ENCODE measurements at regions not wholly inside any gene's neighbourhood (a gene's known extent, or its start where the extent isn't known, plus 50 kb on each side); places are given as distances from the start of the nearest gene placed in this dataset.

DNA sequence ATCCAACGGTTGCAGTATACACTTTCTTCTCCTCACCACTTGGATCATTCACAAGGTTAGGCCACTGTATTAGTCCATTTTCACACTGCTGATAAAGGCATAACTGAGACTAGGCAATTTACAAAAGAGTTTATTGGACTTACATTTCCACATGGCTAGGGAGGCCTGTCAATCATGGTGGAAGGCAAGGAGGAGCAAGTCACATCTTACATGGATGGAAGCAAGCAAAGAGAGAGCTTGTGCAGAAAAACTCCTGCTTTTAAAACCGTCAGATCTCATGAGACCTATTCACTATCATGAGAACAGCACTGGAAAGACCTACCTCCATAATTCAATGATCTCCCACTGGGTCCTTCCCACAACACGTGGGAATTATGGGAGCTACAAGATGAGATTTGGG is 81.8 kb upstream of the DAP start:
- no peak for DNase-seq

DNA sequence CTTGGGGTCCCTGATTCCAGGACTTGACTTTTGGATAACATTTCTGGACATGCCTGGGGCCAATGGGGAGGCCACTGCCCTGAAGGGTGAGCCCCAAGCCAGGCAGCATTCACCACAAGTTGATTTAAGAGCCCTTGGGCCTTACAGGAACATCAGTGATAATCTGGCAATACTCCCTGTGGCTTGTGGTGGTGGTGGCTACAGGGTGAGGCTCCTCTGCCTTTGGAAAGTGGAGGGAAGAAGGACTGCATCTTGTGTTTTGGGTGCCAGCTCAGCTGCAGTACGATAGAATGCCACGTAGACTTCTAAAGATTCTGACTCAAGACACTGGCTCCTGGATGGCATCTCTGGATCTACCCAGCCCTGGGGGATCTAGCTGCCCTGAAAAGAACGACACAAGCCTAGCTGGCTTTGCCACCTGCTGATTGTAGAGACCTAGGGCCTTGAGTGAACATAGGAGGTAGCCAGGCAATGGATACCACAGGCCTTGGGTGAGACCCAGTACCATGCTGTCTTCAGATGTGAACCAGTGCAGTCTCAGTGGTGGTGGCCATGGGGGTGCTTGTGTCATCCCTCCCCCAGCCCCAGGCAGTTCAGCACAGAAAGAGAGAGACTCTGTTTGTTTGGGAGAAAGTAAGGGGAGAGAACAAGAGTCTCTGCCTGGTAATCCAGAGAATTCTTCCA is 79.0 kb upstream of the DAP start:
- no peak for DNase-seq

DNA sequence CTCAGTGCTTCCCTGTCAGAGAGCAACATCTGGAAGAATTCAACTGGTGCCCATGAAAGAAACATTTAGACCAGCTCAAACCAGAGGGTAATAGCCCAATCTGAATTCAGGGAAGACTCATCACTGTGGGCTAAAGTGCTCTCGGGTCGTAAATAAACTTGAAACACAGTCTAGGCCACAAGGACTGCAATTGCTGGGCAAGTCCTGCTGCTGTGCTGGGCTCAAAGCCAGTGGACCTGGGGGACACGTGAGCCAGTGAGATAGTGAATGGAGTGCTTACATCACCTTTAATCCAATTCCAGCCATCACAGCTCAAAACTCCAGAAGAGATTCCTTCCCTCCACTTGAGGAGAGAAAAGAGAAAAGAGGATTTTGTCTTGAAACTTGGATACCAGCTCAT is 78.1 kb upstream of the DAP start:
- no peak for DNase-seq

DNA sequence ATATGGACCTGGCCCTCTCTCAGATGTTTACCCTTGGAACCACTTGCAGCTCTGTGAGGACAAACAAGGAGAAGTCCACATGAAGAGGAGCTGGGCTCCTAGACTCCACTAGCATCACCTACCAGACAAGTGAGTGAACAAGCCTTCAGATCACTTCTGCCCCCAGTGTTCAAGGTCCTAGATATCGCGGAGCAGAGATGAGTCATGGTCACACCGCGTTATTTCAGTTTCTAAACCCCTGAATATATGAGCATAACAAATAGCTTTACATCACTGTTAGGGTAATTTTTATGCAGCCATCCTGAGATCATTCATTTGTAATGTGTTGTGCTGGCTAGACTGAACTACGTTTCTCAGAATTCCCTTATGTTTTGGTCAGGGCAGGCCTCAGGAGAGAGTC is 77.0 kb upstream of the DAP start:
- DNase-seq: no peak

DNA sequence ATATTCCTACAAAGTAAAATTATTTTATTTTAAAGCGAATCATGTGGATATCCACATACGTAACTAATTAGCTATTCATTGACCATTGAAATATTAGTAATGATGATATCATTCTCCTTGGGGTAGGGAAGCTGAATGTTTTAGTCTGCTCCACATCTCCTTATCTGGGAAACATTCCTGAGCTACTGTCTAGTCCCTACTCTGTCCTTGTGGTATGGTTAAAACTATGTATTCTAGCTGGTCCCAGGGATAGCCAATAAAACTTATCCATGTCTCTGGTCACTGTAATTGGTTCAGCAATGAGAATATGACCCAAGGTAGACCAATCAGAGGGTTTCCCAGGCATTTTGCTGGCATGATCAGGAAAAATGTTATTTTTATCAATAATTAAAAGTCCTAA is 76.0 kb upstream of the DAP start:
- DNase-seq: no peak

DNA sequence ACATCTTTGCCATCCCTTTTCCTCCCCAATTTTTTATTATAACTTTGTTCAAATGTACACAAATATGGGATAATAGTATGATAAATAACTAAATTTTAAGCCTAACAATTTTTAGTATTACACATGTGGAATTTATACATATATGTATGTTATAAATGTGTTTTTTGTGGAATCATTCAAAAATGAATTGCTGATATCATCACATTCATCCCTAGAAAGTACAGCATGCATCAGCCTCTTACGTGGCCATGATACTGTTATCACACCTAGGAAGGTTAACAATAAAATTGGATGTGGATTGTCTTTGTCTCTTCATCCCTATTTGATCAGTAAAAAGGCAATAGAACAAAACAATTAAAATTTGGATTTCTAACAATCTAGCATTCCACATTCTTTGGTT is 73.7 kb upstream of the DAP start:
- no peak for DNase-seq

DNA sequence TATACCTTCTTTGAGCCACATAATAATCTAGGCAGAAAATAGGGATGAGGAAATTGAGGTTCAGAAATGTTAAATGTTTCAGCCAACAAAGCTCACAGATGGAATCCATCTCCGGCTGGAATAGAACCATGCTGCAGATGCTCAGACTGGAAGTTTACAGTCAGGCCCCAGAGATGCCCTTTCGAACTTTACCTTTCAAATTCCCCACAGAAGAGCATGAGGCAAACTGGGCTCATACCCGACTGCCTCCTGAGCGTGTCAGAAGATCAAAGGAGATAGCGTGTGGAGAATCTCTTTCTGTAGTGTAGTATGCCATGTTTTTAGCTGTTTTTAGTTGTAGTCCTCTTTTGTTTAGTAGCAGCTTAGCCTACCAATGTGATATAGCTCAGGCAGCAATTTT is 72.0 kb upstream of the DAP start:
- DNase-seq: no peak

DNA sequence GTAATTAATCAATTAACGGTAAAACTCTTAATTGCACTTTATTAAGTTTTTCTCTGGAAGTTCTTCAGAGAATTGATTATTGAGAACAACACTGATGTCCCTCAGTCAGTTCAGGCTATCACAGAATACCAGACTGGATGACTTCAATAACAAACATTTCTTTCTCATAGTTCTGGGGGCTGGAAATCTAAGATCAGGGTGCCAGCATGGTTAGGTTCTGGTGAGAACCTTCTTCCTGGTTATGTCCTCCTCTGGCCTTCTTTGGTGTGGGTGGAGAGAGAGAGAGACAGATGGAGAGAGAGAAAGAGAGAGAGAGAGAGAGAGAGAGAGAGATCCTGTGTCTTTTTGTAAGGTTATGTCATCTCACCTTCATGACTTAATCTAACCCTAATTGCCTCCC is 71.4 kb upstream of the DAP start:
- DNase-seq: no peak

DNA sequence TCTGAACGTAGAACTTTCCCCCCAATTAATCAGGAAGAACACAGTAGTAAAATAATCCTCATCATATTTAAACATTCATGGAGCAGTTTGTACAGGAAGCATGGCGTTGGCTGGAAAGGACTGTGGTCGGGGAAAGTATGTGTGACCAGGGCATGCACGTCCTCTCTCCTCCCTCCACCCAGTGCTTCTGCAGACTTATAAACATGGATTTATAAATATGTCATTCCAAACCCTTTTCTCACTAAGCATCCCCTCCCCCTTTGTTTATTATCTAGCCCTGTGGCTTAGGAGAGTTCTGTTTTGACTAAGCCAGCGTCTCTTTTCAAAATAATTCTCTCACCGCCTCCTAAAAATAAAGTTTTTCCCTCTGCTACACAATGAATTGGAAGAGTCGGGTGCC is 70.4 kb upstream of the DAP start:
- DNase-seq: no peak

DNA sequence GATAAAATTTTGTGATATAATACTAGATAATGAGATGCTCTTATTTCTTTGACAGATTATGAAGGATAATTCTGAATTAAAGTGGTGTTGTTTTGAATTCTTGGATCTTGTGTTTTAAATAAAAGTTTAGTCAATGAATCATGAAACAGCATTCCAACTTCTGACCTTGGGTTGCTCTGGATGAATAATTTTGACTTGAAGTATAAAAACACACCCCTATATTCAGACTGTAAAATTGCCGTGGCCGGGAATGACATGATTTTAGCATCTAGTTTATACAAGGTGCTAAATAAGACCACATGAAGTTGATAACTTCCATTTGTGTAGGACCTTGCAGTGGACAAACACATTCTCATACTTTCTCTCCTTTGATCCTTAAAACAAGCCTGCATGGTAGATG is 67.2 kb upstream of the DAP start:
- no peak for DNase-seq

DNA sequence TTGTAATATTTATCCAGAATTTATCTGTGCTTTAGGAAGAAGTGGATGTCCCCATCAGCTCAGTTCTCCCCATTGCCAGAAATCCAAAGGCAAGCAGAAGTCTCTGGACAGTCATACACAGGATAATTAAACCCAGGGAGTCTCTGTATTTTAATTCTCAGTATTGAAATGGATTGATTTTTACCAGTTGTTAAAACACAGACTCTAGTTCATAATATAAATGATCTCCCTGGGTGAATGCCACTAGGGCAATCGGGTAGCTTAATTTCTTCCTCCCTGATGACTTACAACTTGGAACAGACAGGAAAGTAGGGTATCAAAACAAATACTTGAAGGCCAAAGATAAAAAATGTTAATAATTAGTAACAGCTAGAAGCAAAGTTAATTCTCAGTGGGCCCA is 66.5 kb upstream of the DAP start:
- no peak for DNase-seq

DNA sequence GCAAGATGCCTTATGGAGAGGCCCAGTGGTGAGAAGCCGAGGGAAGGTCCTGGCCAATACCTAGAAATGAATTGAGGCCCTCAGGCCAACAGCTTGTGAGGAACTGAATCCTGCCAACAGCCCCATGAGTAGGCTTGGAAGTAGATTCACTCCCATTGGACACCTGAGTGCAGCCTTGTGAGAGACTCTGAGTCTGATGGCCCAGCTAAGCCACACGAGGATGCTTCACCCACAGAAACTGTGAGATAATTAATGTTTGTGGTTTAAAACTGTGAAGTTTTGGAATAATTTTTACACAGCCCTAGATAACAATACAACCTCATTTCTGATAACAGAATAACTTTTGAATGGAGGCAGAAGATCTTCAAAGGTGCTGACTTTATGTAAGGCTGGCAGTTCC is 65.9 kb upstream of the DAP start:
- DNase-seq: no peak

DNA sequence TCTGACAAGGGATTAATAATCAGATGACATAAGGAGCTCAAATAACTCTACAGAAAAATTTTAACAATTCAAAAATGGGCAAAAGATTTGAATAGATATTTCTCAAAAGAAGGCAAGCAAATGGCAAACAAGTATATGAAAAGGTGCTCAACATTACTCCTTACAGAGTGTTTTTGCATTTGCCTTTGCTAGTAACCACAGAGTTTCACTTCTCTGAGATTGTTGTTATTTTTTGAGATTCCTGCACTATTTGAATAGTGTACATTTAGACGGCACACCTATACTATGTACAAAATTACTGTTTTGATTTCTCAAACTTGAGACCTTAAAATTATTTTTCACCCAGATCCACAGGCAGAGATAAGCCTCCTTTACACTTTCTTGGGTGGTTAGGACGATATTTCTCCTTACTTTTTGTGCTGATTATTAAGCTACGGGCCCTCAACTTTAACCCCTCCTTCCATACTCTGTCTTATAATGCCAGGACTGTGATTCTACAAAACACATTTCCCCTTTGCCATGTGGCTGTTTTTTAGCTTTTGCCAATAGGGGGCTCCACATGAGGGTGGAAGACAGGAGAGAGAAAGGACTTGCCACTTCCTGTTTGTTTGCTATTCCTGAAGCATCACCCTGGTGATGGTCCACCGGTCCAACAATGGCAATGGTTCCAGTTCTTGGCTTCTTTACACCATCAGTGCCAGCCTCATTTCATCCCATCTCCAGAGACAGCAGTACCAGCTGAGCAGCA is 65.0 kb upstream of the DAP start:
- DNase-seq: no peak

DNA sequence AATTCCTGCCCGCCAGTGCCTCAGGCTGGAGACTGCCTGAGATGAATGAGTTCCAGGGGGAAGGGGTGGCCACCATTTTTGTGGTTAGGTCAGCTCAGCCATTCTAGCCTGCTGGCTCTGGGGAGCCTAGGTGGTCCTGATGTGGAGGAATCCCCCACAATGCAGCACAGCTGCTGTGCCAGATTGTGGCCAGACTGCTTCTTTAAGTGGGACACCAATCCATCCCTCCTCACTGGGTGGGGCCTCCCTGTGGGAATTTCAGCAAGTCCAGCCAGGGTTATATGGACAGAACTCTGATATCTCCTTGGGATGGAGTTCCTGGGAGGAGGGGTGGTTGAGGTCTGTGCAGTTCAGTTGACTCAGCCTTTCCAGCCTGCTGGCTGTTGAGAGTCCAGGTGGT is 51.2 kb upstream of the DAP start:
- no peak for DNase-seq

Data from T-helper 2 cell (primary cell).